HG02798 (cell line): ENCODE measurements at regions not wholly inside any gene's neighbourhood (a gene's known extent, or its start where the extent isn't known, plus 50 kb on each side); places are given as distances from the start of the nearest gene placed in this dataset.

Source experiments
- ATAC-seq: cut with Tn5 transposase; IDR thresholded peaks from one replicate; pipeline ENCODE4 v1.9.1; 2021; ENCODE audit warnings: mild to moderate bottlenecking; ENCODE audit not compliant: unreplicated experiment, poor library complexity

- no peak for ATAC-seq
Observed at GRCh38 chr4:81549984-81550383, 78.3 kb upstream of the RASGEF1B start.

- no peak for ATAC-seq
Observed at GRCh38 chr4:81546777-81547176, 75.1 kb upstream of the RASGEF1B start.

- no peak for ATAC-seq
Observed at GRCh38 chr4:81541161-81541945, 69.6 kb upstream of the RASGEF1B start.

GRCh38 chr4:81538716-81539427 lies 67.2 kb upstream of the RASGEF1B start:
- no peak for ATAC-seq

GRCh38 chr4:81531410-81531809 lies 59.7 kb upstream of the RASGEF1B start:
- ATAC-seq = no peak

- ATAC-seq = no peak
Observed at GRCh38 chr4:81528979-81529378, 57.3 kb upstream of the RASGEF1B start.

GRCh38 chr4:81528200-81528599 lies 56.5 kb upstream of the RASGEF1B start:
- ATAC-seq = no peak

- ATAC-seq = no peak
Observed at GRCh38 chr4:81527709-81528108, 56.0 kb upstream of the RASGEF1B start.

- ATAC-seq = no peak
Observed at GRCh38 chr4:81527115-81527514, 55.4 kb upstream of the RASGEF1B start.

GRCh38 chr4:81526706-81527105 lies 55.0 kb upstream of the RASGEF1B start:
- ATAC-seq = no peak

GRCh38 chr4:81523672-81524327 lies 52.1 kb upstream of the RASGEF1B start:
- ATAC-seq = peak; percentile 87

- ATAC-seq = no peak
Observed at GRCh38 chr4:81522711-81523110, 51.0 kb upstream of the RASGEF1B start.

GRCh38 chr4:81521708-81522107 lies 50.0 kb upstream of the RASGEF1B start:
- no peak for ATAC-seq
